SU-DHL-6 (cell line): ENCODE measurements at regions not wholly inside any gene's neighbourhood (a gene's known extent, or its start where the extent isn't known, plus 50 kb on each side); places are given as distances from the start of the nearest gene placed in this dataset.

Experiments used
- H2AFZ ChIP-seq: fragments of 200-600 bp; sonication (generic); 2 replicates; pipeline ENCODE4 v1.6.1; 2014; ENCODE audit warnings: low read depth, mild to moderate bottlenecking, moderate library complexity, mixed read lengths, antibody characterized with exemption, low read length; ENCODE audit not compliant: severe bottlenecking
- H3F3A ChIP-seq: fragments of 200-600 bp; shearing (Covaris generic); 2 replicates; pipeline ENCODE4 v1.6.0; 2016; ENCODE audit warnings: antibody characterized with exemption, mild to moderate bottlenecking; ENCODE audit not compliant: insufficient read depth
- H3K27ac ChIP-seq: fragments of 200-600 bp; sonication (generic); 2 replicates; pipeline ENCODE4 v1.5.1; 2016; ENCODE audit warnings: low read depth, mild to moderate bottlenecking, low read length, moderate library complexity, mixed read lengths
- H3K27me3 ChIP-seq: fragments of 200-600 bp; sonication (generic), shearing (Covaris generic); 2 replicates; pipeline ENCODE4 v1.6.0; 2014; ENCODE audit warnings: mild to moderate bottlenecking, low read length
- H3K36me3 ChIP-seq: fragments of 200-600 bp; sonication (generic); 2 replicates; pipeline ENCODE4 v1.6.1; 2014; ENCODE audit warnings: mild to moderate bottlenecking, low read length, mixed read lengths
- H3K4me2 ChIP-seq: fragments of 300-600, 200-600 bp; shearing (Covaris generic), sonication (generic); 2 replicates; pipeline ENCODE4 v1.6.0; 2014; ENCODE audit warnings: low read length, low read depth, mild to moderate bottlenecking; ENCODE audit not compliant: poor library complexity, severe bottlenecking
- H3K4me3 ChIP-seq: fragments of 200-600 bp; sonication (generic); 2 replicates; pipeline ENCODE4 v1.5.1; 2014; ENCODE audit warnings: antibody characterized with exemption, low read length, mild to moderate bottlenecking, mixed read lengths; ENCODE audit not compliant: insufficient read depth, poor library complexity, severe bottlenecking
- H3K79me2 ChIP-seq: fragments of 200-600 bp; sonication (generic); 2 replicates; pipeline ENCODE4 v1.6.1; 2014; ENCODE audit warnings: mild to moderate bottlenecking, low read length, moderate library complexity; ENCODE audit not compliant: insufficient read depth
- H3K9ac ChIP-seq: fragments of 200-600 bp; sonication (generic); 2 replicates; pipeline ENCODE4 v1.7.0; 2014; ENCODE audit warnings: mild to moderate bottlenecking, low read length
- H3K9me2 ChIP-seq: fragments of 200-600 bp; sonication (generic); replicated peaks from 2 replicates; pipeline ENCODE4 v1.6.1; 2014; ENCODE audit warnings: low read length; ENCODE audit not compliant: insufficient read depth
- H3K9me3 ChIP-seq: fragments of 200-600 bp; sonication (generic); 2 replicates; pipeline ENCODE4 v1.6.1; 2014; ENCODE audit warnings: low read length, mixed read lengths; ENCODE audit not compliant: insufficient read depth
- H4K20me1 ChIP-seq: fragments of 200-600 bp; sonication (generic); 2 replicates; pipeline ENCODE4 v1.6.1; 2014; ENCODE audit warnings: low read depth, mild to moderate bottlenecking, antibody characterized with exemption, low read length, moderate library complexity, mixed read lengths
- CTCF ChIP-seq: fragments of 200-600 bp; sonication (generic); IDR thresholded peaks from one replicate; pipeline ENCODE4 v1.5.1; 2017; ENCODE audit warnings: antibody characterized with exemption, mild to moderate bottlenecking, low read length, moderate library complexity; ENCODE audit not compliant: insufficient read depth, poor library complexity, severe bottlenecking
- EZH2phosphoT487 ChIP-seq: fragments of 200-600 bp; sonication (generic), shearing (Covaris generic); conservative IDR thresholded peaks from 2 replicates; pipeline ENCODE4 v1.6.1; 2018; ENCODE audit warnings: mild to moderate bottlenecking, antibody characterized with exemption, low read length, moderate library complexity, mixed read lengths

GRCh38 chr14:38958589-38958988 is 144.4 kb downstream of the SEC23A start:
- TF ChIP-seq EZH2phosphoT487, result no peak
- no peak for TF ChIP-seq CTCF
- no peak overlapping the region for H3K4me3 ChIP-seq

GRCh38 chr14:38951451-38951850 is 151.6 kb downstream of the SEC23A start:
- Histone ChIP-seq H3K36me3 (no peaks in the 10 kb centered on the region), H3F3A (no peaks in the 10 kb centered on the region), H3K27ac (no peak overlapping the region), H3K79me2 (no peaks in the 10 kb centered on the region), H3K27me3 (no peaks in the 10 kb centered on the region), H3K9ac (no peak overlapping the region), H3K4me2 (no peak overlapping the region), H3K9me2 (no peaks in the 10 kb centered on the region), H3K4me3 (no peak overlapping the region), H3K9me3 (no peaks in the 10 kb centered on the region), H2AFZ (peak overlapping the region; percentile 54), H4K20me1 (no peaks in the 10 kb centered on the region)
- TF ChIP-seq EZH2phosphoT487 (no peak), CTCF (no peak)

More at GRCh38 chr14:38958589-38958988, 144.4 kb downstream of the SEC23A start:
- Histone ChIP-seq H3K4me2 (no peak overlapping the region), H3K27ac (no peak overlapping the region), H3K36me3 (no peaks in the 10 kb centered on the region), H2AFZ (no peak overlapping the region), H3K79me2 (no peaks in the 10 kb centered on the region), H3F3A (no peaks in the 10 kb centered on the region), H3K9me2 (no peaks in the 10 kb centered on the region), H3K9ac (no peak overlapping the region), H4K20me1 (no peaks in the 10 kb centered on the region), H3K27me3 (no peaks in the 10 kb centered on the region), H3K9me3 (no peaks in the 10 kb centered on the region)

- Histone ChIP-seq H3K9me2 (no peaks in the 10 kb centered on the region), H3K4me2 (no peak overlapping the region), H3K4me3 (no peak overlapping the region), H3K79me2 (no peaks in the 10 kb centered on the region), H3K27ac (no peak overlapping the region), H3K36me3 (no peaks in the 10 kb centered on the region), H3K27me3 (no peaks in the 10 kb centered on the region), H4K20me1 (no peaks in the 10 kb centered on the region), H3K9ac (no peak overlapping the region), H3K9me3 (no peaks in the 10 kb centered on the region), H2AFZ (no peak overlapping the region), H3F3A (no peaks in the 10 kb centered on the region)
- no peak for TF ChIP-seq CTCF
- TF ChIP-seq EZH2phosphoT487, result no peak
Measured at GRCh38 chr14:38950676-38951075, 152.4 kb downstream of the SEC23A start.

- H3K27ac ChIP-seq, result no peak overlapping the region
Measured at GRCh38 chr14:38948576-38948975, 154.5 kb downstream of the SEC23A start.

More at GRCh38 chr14:38948576-38948975, 154.5 kb downstream of the SEC23A start:
- TF ChIP-seq EZH2phosphoT487, result no peak
- TF ChIP-seq CTCF, result no peak
- no peak overlapping the region for H2AFZ ChIP-seq
- no peak overlapping the region for H3K4me3 ChIP-seq
- no peaks in the 10 kb centered on the region for H3K36me3 ChIP-seq
- H3K4me2 ChIP-seq, result no peak overlapping the region
- no peaks in the 10 kb centered on the region for H3K9me3 ChIP-seq
- no peak overlapping the region for H3K9ac ChIP-seq
- H3K9me2 ChIP-seq, result no peaks in the 10 kb centered on the region
- H3F3A ChIP-seq, result no peaks in the 10 kb centered on the region
- H3K27me3 ChIP-seq, result no peaks in the 10 kb centered on the region
- H4K20me1 ChIP-seq, result no peaks in the 10 kb centered on the region
- no peaks in the 10 kb centered on the region for H3K79me2 ChIP-seq
